Coronary artery (tissue), 2 donors: ENCODE measurements at regions not wholly inside any gene's neighbourhood (a gene's known extent, or its start where the extent isn't known, plus 50 kb on each side); places are given as distances from the start of the nearest gene placed in this dataset.
A peak's percentile ranks its signal among the peaks of the same experiment; 100 is the strongest.

Experiments used
- DNase-seq: peaks from one replicate; pipeline ENCODE4 v3.0.0-alpha.2; 2017; ENCODE audit warnings: low spot score
- H3K27ac ChIP-seq, 2 donors: fragments of 200-600 bp; sonication (generic); one replicate each; pipeline ENCODE4 v1.5.1; 2016 to 2019
- H3K4me3 ChIP-seq: fragments of 200-600 bp; sonication (generic); 2 replicates; pipeline ENCODE4 v1.5.1; 2016; ENCODE audit warnings: mild to moderate bottlenecking, moderate library complexity
- CTCF ChIP-seq: fragments of 200-600 bp; sonication (generic); IDR thresholded peaks from one replicate; pipeline ENCODE4 v1.5.1; 2019; ENCODE audit warnings: antibody characterized with exemption

GRCh38 chr7:67616517-67616916 lies 619.9 kb downstream of the TYW1 start:
- H3K27ac ChIP-seq: no peak overlapping the region
- H3K4me3 ChIP-seq: no peak overlapping the region
- TF ChIP-seq CTCF: no peak
- DNase-seq: no peak

GRCh38 chr7:67618556-67619162 lies 622.0 kb downstream of the TYW1 start:
- TF ChIP-seq CTCF: no peak
- no peak for DNase-seq
- Histone ChIP-seq H3K4me3 (no peak overlapping the region), H3K27ac (no peak overlapping the region)

- Histone ChIP-seq H3K27ac (no peak overlapping the region), H3K4me3 (no peak overlapping the region)
- DNase-seq: no peak
- TF ChIP-seq CTCF: no peak
These were observed 622.5 kb downstream of the TYW1 start for GRCh38 chr7:67619175-67619574.

- no peak for DNase-seq
- no peak overlapping the region for H3K27ac ChIP-seq
- TF ChIP-seq CTCF: no peak
- H3K4me3 ChIP-seq: no peak overlapping the region
These were observed 623.7 kb downstream of the TYW1 start for GRCh38 chr7:67620216-67620933.

GRCh38 chr7:67621704-67622103 lies 625.1 kb downstream of the TYW1 start:
- Histone ChIP-seq H3K4me3 (no peak overlapping the region), H3K27ac (no peak overlapping the region)
- DNase-seq: no peak
- TF ChIP-seq CTCF: no peak

- no peak overlapping the region for H3K27ac ChIP-seq
- TF ChIP-seq CTCF: peak; percentile 66
- H3K4me3 ChIP-seq: peak overlapping the region; percentile 51
- peak; percentile 76 for DNase-seq
These were observed 628.7 kb downstream of the TYW1 start for GRCh38 chr7:67625257-67625737.

- TF ChIP-seq CTCF: no peak
- no peak for DNase-seq
- no peak overlapping the region for H3K4me3 ChIP-seq
- H3K27ac ChIP-seq: no peak overlapping the region
These were observed 634.8 kb downstream of the TYW1 start for GRCh38 chr7:67631476-67631875.
